HEK293T (cell line): ENCODE measurements at regions not wholly inside any gene's neighbourhood (a gene's known extent, or its start where the extent isn't known, plus 50 kb on each side); places are given as distances from the start of the nearest gene placed in this dataset.

Experiments used
- ARNT ChIP-seq: fragments of 450-650 bp; IDR thresholded peaks from 2 replicates; pipeline ENCODE4 v1.6.1; 2017; ENCODE audit warnings: mild to moderate bottlenecking
- BHLHE40 ChIP-seq: fragments of 450-650 bp; IDR thresholded peaks from 2 replicates; pipeline ENCODE4 v1.6.1; 2016; ENCODE audit warnings: mild to moderate bottlenecking, moderate library complexity, borderline replicate concordance
- CTBP1 ChIP-seq: fragments of 450-650 bp; IDR thresholded peaks from 2 replicates; pipeline ENCODE4 v1.6.1; 2016; ENCODE audit warnings: borderline replicate concordance
- ELF4 ChIP-seq: fragments of 450-650 bp; IDR thresholded peaks from 2 replicates; pipeline ENCODE4 v1.6.1; 2017; ENCODE audit warnings: antibody characterized with exemption
- FOXA1 ChIP-seq: fragments of 450-650 bp; IDR thresholded peaks from 2 replicates; pipeline ENCODE4 v1.6.1; 2016; ENCODE audit warnings: mild to moderate bottlenecking
- FOXK2 ChIP-seq: fragments of 450-650 bp; IDR thresholded peaks from 2 replicates; pipeline ENCODE4 v1.6.1; 2016; ENCODE audit warnings: mild to moderate bottlenecking
- FOXM1 ChIP-seq: fragments of 450-650 bp; IDR thresholded peaks from 2 replicates; pipeline ENCODE4 v1.6.1; 2017; ENCODE audit warnings: mild to moderate bottlenecking, borderline replicate concordance
- HDGF ChIP-seq: fragments of 450-650 bp; IDR thresholded peaks from 2 replicates; pipeline ENCODE4 v1.6.1; 2017; ENCODE audit warnings: antibody characterized with exemption, borderline replicate concordance
- LEF1 ChIP-seq: fragments of 450-650 bp; IDR thresholded peaks from 2 replicates; pipeline ENCODE4 v1.6.1; 2017; ENCODE audit warnings: mild to moderate bottlenecking, borderline replicate concordance
- NFRKB ChIP-seq: fragments of 450-650 bp; IDR thresholded peaks from 2 replicates; pipeline ENCODE4 v1.6.1; 2016; ENCODE audit warnings: mild to moderate bottlenecking, moderate library complexity
- SP1 ChIP-seq: fragments of 450-650 bp; IDR thresholded peaks from 2 replicates; pipeline ENCODE4 v1.6.1; 2017
- SUZ12 ChIP-seq: fragments of 450-650 bp; IDR thresholded peaks from 2 replicates; pipeline ENCODE4 v1.6.1; 2016; ENCODE audit warnings: mild to moderate bottlenecking
- TARDBP ChIP-seq: fragments of 450-650 bp; IDR thresholded peaks from 2 replicates; pipeline ENCODE4 v1.6.1; 2016
- TF ChIP-seq, protein P1 (sequence below): fragments of 450-650 bp; IDR thresholded peaks from 2 replicates; pipeline ENCODE4 v1.6.1; 2016

DNA sequence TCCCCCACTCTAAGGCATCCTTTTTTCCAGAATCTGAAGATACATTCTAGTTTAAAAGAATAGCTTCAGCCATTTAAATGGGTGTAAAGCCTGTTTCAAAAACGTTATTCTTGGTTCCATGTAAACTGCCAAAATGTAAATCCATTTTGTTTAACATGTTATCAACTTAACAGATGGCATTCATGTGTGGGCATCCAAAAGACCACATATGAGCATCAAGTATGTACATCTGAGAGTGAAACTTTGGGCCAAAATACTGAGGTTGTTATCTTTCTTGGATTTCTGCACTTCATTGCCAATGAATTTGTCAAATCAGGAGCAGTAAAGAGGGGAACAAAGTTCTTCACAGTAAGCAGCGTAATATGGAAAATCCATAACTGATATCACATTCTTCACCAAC, 395.4 kb downstream of the ZNF804A start:
- TF ChIP-seq FOXK2 (no peak), SP1 (no peak), ARNT (no peak), FOXA1 (no peak), ELF4 (no peak), BHLHE40 (no peak), TARDBP (no peak), NFRKB (no peak), LEF1 (no peak), FOXM1 (no peak), CTBP1 (no peak), SUZ12 (no peak), HDGF (no peak)
- TF ChIP-seq, protein P1, sequence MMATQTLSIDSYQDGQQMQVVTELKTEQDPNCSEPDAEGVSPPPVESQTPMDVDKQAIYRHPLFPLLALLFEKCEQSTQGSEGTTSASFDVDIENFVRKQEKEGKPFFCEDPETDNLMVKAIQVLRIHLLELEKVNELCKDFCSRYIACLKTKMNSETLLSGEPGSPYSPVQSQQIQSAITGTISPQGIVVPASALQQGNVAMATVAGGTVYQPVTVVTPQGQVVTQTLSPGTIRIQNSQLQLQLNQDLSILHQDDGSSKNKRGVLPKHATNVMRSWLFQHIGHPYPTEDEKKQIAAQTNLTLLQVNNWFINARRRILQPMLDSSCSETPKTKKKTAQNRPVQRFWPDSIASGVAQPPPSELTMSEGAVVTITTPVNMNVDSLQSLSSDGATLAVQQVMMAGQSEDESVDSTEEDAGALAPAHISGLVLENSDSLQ = no peak
